A549 (cell line): ENCODE measurements at regions not wholly inside any gene's neighbourhood (a gene's known extent, or its start where the extent isn't known, plus 50 kb on each side); places are given as distances from the start of the nearest gene placed in this dataset.

Source experiments
- ATAC-seq, 2 experiments: fragments of 200-7000 bp in 1 of 2; fragments of >200 bp in 1 of 2; cut with Nextera tagmentation in 1 of 2; cut with Tn5 transposase in 1 of 2; 3 replicates each; pipeline versions ENCODE4 v1.8.0 to v1.9.1; 2018 to 2020; ENCODE audit warnings: mild to moderate bottlenecking in 1 of 2, moderate library complexity in 1 of 2
- CTCF ChIA-PET: fragments of 300-600 bp; sonication (Branson Sonifier 250); formaldehyde crosslinking; extraction: SDS; loops from one replicate; lab custom pipeline; 2021; ENCODE audit warnings: antibody characterized with exemption, inconsistent platforms; lab: Yijun Ruan, JAX
- POLR2A ChIA-PET: fragments of 350-600 bp; formaldehyde crosslinking; extraction: SDS; loops from one replicate; lab custom pipeline; 2021; ENCODE audit warnings: antibody characterized with exemption, inconsistent platforms; lab: Yijun Ruan, JAX
- DNase-seq, 2 experiments: peaks; one replicate each; pipeline versions ENCODE4 v3.0.0 to v3.0.0-alpha.2; 2011 to 2016; ENCODE audit warnings: low read depth in 1 of 2, low spot score in 1 of 2
- FAIRE-seq: peaks from 2 replicates; lab custom pipeline; 2011; peaks lifted over from hg19 to GRCh38; lab: Jason Lieb, UNC
- H3K27ac ChIP-seq, 2 experiments: fragments of >200 bp; sonication (Bioruptor Twin); formaldehyde crosslinking; 3 replicates each; pipeline ENCODE4 v1.5.1; 2016 to 2017
- H3K4me1 ChIP-seq: fragments of >200 bp; sonication (Bioruptor Twin); formaldehyde crosslinking; 3 replicates; pipeline ENCODE4 v1.6.1; 2016
- H3K4me2 ChIP-seq: fragments of >200 bp; sonication (Bioruptor Twin); formaldehyde crosslinking; 3 replicates; pipeline ENCODE4 v1.6.1; 2016
- H3K4me3 ChIP-seq: fragments of >200 bp; sonication (Bioruptor Twin); formaldehyde crosslinking; 3 replicates; pipeline ENCODE4 v1.5.1; 2016
- H3K9me3 ChIP-seq: fragments of >200 bp; sonication (Bioruptor Twin); formaldehyde crosslinking; 3 replicates; pipeline ENCODE4 v1.6.1; 2016
- BHLHE40 ChIP-seq: IDR thresholded peaks from 2 replicates; pipeline ENCODE4 v1.6.1; 2012; ENCODE audit warnings: low read depth, low read length, inconsistent platforms
- CBX2 ChIP-seq: fragments of 200-600 bp; sonication (generic); IDR thresholded peaks from 2 replicates; pipeline ENCODE4 v1.6.1; 2016; ENCODE audit warnings: low read depth, mild to moderate bottlenecking, borderline replicate concordance
- CEBPB ChIP-seq, 2 experiments: fragments of >200 bp in 1 of 2; sonication (Bioruptor Twin) in 1 of 2; formaldehyde crosslinking in 1 of 2; IDR thresholded peaks; 2 replicates each; pipeline ENCODE4 v1.6.1; 2012 to 2016
- CHD2 ChIP-seq: fragments of 150-350 bp; IDR thresholded peaks from 2 replicates; pipeline ENCODE4 v1.6.1; 2014; ENCODE audit warnings: low read length; ENCODE audit not compliant: partially characterized antibody
- CTCF ChIP-seq: fragments of >200 bp; sonication (Bioruptor Twin); formaldehyde crosslinking; IDR thresholded peaks from 3 replicates; pipeline ENCODE4 v1.5.1; 2016
- E2F6 ChIP-seq: IDR thresholded peaks from 2 replicates; pipeline ENCODE4 v1.6.1; 2012; ENCODE audit warnings: low read depth, borderline replicate concordance
- EHF ChIP-seq: fragments of 250-450 bp; sonication (Bioruptor Pico); IDR thresholded peaks from 2 replicates; pipeline ENCODE4 v1.5.0; 2020; ENCODE audit warnings: mild to moderate bottlenecking
- ELK1 ChIP-seq: fragments of 150-350 bp; IDR thresholded peaks from 2 replicates; pipeline ENCODE4 v1.6.1; 2014; ENCODE audit warnings: low read depth, mild to moderate bottlenecking, low read length
- EP300 ChIP-seq, 2 experiments: fragments of >200 bp; sonication (Bioruptor Twin); formaldehyde crosslinking; IDR thresholded peaks; 2 replicates in 1 of 2; 3 replicates in 1 of 2; pipeline ENCODE4 v1.6.1; 2016 to 2017
- ESRRA ChIP-seq: fragments of 150-350 bp; IDR thresholded peaks from 2 replicates; pipeline ENCODE4 v1.6.1; 2014; ENCODE audit warnings: mild to moderate bottlenecking, low read length, borderline replicate concordance
- FOSL2 ChIP-seq, 2 experiments: fragments of 450-650 bp in 1 of 2; fragments of >200 bp in 1 of 2; sonication (Bioruptor Twin) in 1 of 2; formaldehyde crosslinking; IDR thresholded peaks; 2 replicates each; pipeline versions ENCODE4 v1.5.0 to v1.6.1; 2016 to 2020; ENCODE audit warnings: mild to moderate bottlenecking in 1 of 2, moderate library complexity in 1 of 2
- JUN ChIP-seq, 2 experiments: fragments of >200 bp; sonication (Bioruptor Twin); formaldehyde crosslinking; IDR thresholded peaks; 2 replicates in 1 of 2; 3 replicates in 1 of 2; pipeline ENCODE4 v1.6.1; 2016 to 2017
- MAFK ChIP-seq: fragments of 450-650 bp; IDR thresholded peaks from 2 replicates; pipeline ENCODE4 v1.6.1; 2014; ENCODE audit not compliant: partially characterized antibody
- MYC ChIP-seq: IDR thresholded peaks from 2 replicates; pipeline ENCODE4 v1.6.1; 2012; ENCODE audit warnings: mild to moderate bottlenecking, inconsistent platforms, low read length, improper control_type of control experiment, borderline replicate concordance
- NR3C1 ChIP-seq: fragments of >200 bp; sonication (Bioruptor Twin); formaldehyde crosslinking; IDR thresholded peaks from 3 replicates; pipeline ENCODE4 v1.6.1; 2017
- RFX5 ChIP-seq: fragments of 450-650 bp; IDR thresholded peaks from 2 replicates; pipeline ENCODE4 v1.7.1; 2014; ENCODE audit warnings: antibody characterized with exemption, mild to moderate bottlenecking, moderate library complexity
- SMC3 ChIP-seq: fragments of >200 bp; sonication (Bioruptor Twin); formaldehyde crosslinking; IDR thresholded peaks from 3 replicates; pipeline ENCODE4 v1.6.1; 2018; ENCODE audit warnings: inconsistent platforms
- ZFP36 ChIP-seq: fragments of 450-650 bp; IDR thresholded peaks from 2 replicates; pipeline ENCODE4 v1.6.1; 2014; ENCODE audit warnings: borderline replicate concordance; ENCODE audit not compliant: partially characterized antibody
- WGBS: methylation state at CpG from one replicate; pipeline ENCODE4 v1.1.6; 2017; ENCODE audit errors: missing lambda C conversion rate; 5-methylcytosine and 5-hydroxymethylcytosine counted together
- TF ChIP-seq, protein P1 (sequence below): fragments of 250-450 bp; sonication (Bioruptor Pico); IDR thresholded peaks from 2 replicates; pipeline ENCODE4 v1.5.0; 2021; ENCODE audit warnings: mild to moderate bottlenecking, moderate library complexity, borderline replicate concordance

DNA sequence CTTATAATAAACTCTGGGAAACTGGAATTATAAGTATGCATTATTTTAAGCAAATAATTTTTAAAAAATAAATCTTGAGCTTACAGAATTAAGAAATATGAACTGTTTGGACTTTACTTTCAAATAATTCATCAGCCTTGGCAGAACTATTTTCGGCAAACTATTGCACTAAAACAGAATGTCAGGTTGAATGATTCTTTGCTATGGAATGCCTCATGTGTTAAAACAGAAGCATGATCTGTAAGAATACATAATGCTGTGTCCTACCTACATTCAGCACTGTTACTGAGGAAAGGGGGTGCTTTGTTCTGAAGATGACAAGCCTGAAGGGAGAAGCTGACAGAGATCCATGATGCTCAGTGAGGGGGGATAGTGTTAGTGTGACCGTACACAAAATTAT lies 55.6 kb upstream of the EXOC1L start:
- H3K4me1 ChIP-seq: no peaks in the 10 kb centered on the region
- CTCF ChIA-PET: no interaction called here
- FAIRE-seq (no peak), DNase-seq (no peak), ATAC-seq (no peak)
- 69% methylated on average over 2 of the region's 2 CpGs for WGBS
- H3K4me2 ChIP-seq: no peak overlapping the region
- TF ChIP-seq FOSL2 (IDR thresholded peaks at IDR 0.05) (no peak), FOSL2 (CRISPR knock-in tag; IDR thresholded peaks at IDR 0.05) (no peak), CEBPB (IDR thresholded peaks at IDR 0.05) (no peak), E2F6 (no peak), NR3C1 (no peak), EHF (no peak), BHLHE40 (no peak), CBX2 (no peak), CHD2 (no peak), ZFP36 (no peak), CTCF (no peak)
- H3K4me3 ChIP-seq: no peak overlapping the region
- H3K27ac ChIP-seq: no peak overlapping the region
- no peaks in the 10 kb centered on the region for H3K9me3 ChIP-seq
- POLR2A ChIA-PET: no interaction called here

DNA sequence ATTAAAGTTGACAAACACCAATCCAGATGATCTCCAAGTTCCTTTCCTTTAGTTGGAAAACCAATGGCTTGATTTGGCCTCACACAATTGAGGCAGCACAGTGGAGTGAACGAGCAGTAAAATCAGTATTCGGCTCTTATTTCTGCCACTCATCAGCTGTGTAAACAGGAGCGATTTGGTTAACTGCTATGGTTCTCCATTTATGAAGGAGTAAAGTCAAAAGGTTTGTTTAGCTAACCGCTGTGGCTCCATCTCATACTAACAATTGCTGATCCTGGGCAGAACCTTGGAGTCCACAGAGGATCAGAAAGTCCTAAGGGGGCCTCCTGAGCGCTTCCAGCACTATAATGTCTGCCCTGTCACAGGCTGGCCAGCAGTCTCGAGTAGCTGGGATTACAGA lies 54.5 kb upstream of the EXOC1L start:
- DNase-seq (no peak), ATAC-seq (no peak), FAIRE-seq (no peak)
- POLR2A ChIA-PET: no interaction called here
- TF ChIP-seq CHD2 (no peak), ESRRA (no peak), SMC3 (no peak), JUN (IDR thresholded peaks at IDR 0.05) (no peak), EHF (no peak), MYC (no peak), FOSL2 (IDR thresholded peaks at IDR 0.05) (no peak), FOSL2 (CRISPR knock-in tag; IDR thresholded peaks at IDR 0.05) (no peak), EP300 (IDR thresholded peaks at IDR 0.05) (no peak), CTCF (no peak), RFX5 (no peak), MAFK (no peak), ZFP36 (no peak), ELK1 (no peak)
- TF ChIP-seq, protein P1, sequence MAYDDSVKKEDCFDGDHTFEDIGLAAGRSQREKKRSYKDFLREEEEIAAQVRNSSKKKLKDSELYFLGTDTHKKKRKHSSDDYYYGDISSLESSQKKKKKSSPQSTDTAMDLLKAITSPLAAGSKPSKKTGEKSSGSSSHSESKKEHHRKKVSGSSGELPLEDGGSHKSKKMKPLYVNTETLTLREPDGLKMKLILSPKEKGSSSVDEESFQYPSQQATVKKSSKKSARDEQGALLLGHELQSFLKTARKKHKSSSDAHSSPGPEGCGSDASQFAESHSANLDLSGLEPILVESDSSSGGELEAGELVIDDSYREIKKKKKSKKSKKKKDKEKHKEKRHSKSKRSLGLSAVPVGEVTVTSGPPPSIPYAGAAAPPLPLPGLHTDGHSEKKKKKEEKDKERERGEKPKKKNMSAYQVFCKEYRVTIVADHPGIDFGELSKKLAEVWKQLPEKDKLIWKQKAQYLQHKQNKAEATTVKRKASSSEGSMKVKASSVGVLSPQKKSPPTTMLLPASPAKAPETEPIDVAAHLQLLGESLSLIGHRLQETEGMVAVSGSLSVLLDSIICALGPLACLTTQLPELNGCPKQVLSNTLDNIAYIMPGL: no peak
- CTCF ChIA-PET: no interaction called here
- no peaks in the 10 kb centered on the region for H3K9me3 ChIP-seq
- WGBS: 41% methylated on average over 6 of the region's 6 CpGs
- no peak overlapping the region for H3K4me2 ChIP-seq
- no peaks in the 10 kb centered on the region for H3K4me1 ChIP-seq
- no peak overlapping the region for H3K4me3 ChIP-seq
- no peak overlapping the region for H3K27ac ChIP-seq
